Neuronal stem cell (in vitro differentiated cells): ENCODE measurements at regions not wholly inside any gene's neighbourhood (a gene's known extent, or its start where the extent isn't known, plus 50 kb on each side); places are given as distances from the start of the nearest gene placed in this dataset.

Source experiments
- DNase-seq: peaks from one replicate; pipeline ENCODE4 v3.0.0-alpha.2; 2013; ENCODE audit warnings: low spot score
- H2AFZ ChIP-seq: one replicate; pipeline ENCODE4 v1.6.1; 2013; ENCODE audit warnings: mild to moderate bottlenecking, low read length, inconsistent platforms
- H2AK5ac ChIP-seq: 2 replicates; pipeline ENCODE4 v1.6.1; 2013; ENCODE audit warnings: low read depth, mild to moderate bottlenecking, inconsistent platforms, low read length, moderate library complexity, mixed read lengths
- H2BK120ac ChIP-seq: 2 replicates; pipeline ENCODE4 v1.6.1; 2013; ENCODE audit warnings: low read depth, mild to moderate bottlenecking, inconsistent platforms, low read length, moderate library complexity, mixed read lengths
- H2BK12ac ChIP-seq: one replicate; pipeline ENCODE4 v1.6.1; 2013; ENCODE audit warnings: low read length, inconsistent platforms
- H2BK15ac ChIP-seq: 2 replicates; pipeline ENCODE4 v1.6.1; 2013; ENCODE audit warnings: mild to moderate bottlenecking, low read length, inconsistent platforms, mixed read lengths
- H2BK5ac ChIP-seq: one replicate; pipeline ENCODE4 v1.6.1; 2013; ENCODE audit warnings: inconsistent platforms, mild to moderate bottlenecking, low read length, moderate library complexity
- H3K14ac ChIP-seq: one replicate; pipeline ENCODE4 v1.6.1; 2013; ENCODE audit warnings: low read length, inconsistent platforms
- H3K18ac ChIP-seq: 2 replicates; pipeline ENCODE4 v1.6.1; 2013; ENCODE audit warnings: low read length, inconsistent platforms
- H3K23ac ChIP-seq: 2 replicates; pipeline ENCODE4 v1.6.1; 2013; ENCODE audit warnings: low read depth, mild to moderate bottlenecking, mixed read lengths, low read length, inconsistent platforms; ENCODE audit not compliant: poor library complexity
- H3K27ac ChIP-seq: replicated peaks from 3 replicates; pipeline ENCODE4 v1.5.1; 2013; ENCODE audit warnings: low read length, inconsistent platforms
- H3K27me3 ChIP-seq, 3 experiments: 2 replicates each; pipeline ENCODE4 v1.6.1; 2013; ENCODE audit warnings: low read length in 3 of 3, mild to moderate bottlenecking in 2 of 3, inconsistent platforms in 1 of 3, low read depth in 1 of 3, mixed read lengths in 1 of 3, moderate library complexity in 1 of 3; ENCODE audit not compliant: control insufficient read depth in 3 of 3, insufficient read depth in 3 of 3
- H3K36me3 ChIP-seq, 2 donors: replicated peaks in 1 of 2; 2 replicates each; pipeline ENCODE4 v1.6.1; 2013; ENCODE audit warnings: low read length in 2 of 2; ENCODE audit not compliant: control insufficient read depth in 2 of 2, insufficient read depth in 2 of 2
- H3K4ac ChIP-seq: 2 replicates; pipeline ENCODE4 v1.6.1; 2013; ENCODE audit warnings: inconsistent platforms, mild to moderate bottlenecking, low read length, moderate library complexity
- H3K4me1 ChIP-seq, 2 donors: 1 replicate in 1 of 2; 2 replicates in 1 of 2; pipeline ENCODE4 v1.6.1; 2013; ENCODE audit warnings: low read length in 2 of 2, low read depth in 1 of 2; ENCODE audit not compliant: control insufficient read depth in 2 of 2, insufficient read depth in 1 of 2
- H3K4me2 ChIP-seq: one replicate; pipeline ENCODE4 v1.6.1; 2013; ENCODE audit warnings: mild to moderate bottlenecking, low read length, inconsistent platforms; ENCODE audit not compliant: insufficient read depth, poor library complexity, severe bottlenecking
- H3K4me3 ChIP-seq, 2 donors: 2 replicates each; pipeline ENCODE4 v1.5.1; 2013; ENCODE audit warnings: low read length in 2 of 2, mild to moderate bottlenecking in 2 of 2, inconsistent platforms in 1 of 2, moderate library complexity in 1 of 2
- H3K79me1 ChIP-seq: one replicate; pipeline ENCODE4 v1.6.1; 2013; ENCODE audit warnings: low read depth, mild to moderate bottlenecking, inconsistent platforms, low read length, moderate library complexity
- H3K9ac ChIP-seq: one replicate; pipeline ENCODE4 v1.6.1; 2013; ENCODE audit warnings: mild to moderate bottlenecking, low read depth, low read length, inconsistent platforms; ENCODE audit not compliant: poor library complexity
- H3K9me3 ChIP-seq, 2 donors: replicated peaks in 1 of 2; 2 replicates each; pipeline versions ENCODE3 to v1.6.1; 2013; ENCODE audit warnings: low read length in 2 of 2, mild to moderate bottlenecking in 2 of 2, inconsistent platforms in 1 of 2, low read depth in 1 of 2, mixed read lengths in 1 of 2, moderate library complexity in 1 of 2; ENCODE audit not compliant: control insufficient read depth in 2 of 2, insufficient read depth in 1 of 2
- H4K8ac ChIP-seq: one replicate; pipeline ENCODE4 v1.6.1; 2013; ENCODE audit warnings: low read depth, mild to moderate bottlenecking, inconsistent platforms, low read length, moderate library complexity
- H4K91ac ChIP-seq: one replicate; pipeline ENCODE4 v1.6.1; 2013; ENCODE audit warnings: low read length, low read depth, mild to moderate bottlenecking, inconsistent platforms; ENCODE audit not compliant: poor library complexity
- WGBS, 2 donors: extraction: QIAGEN DNeasy Blood & Tissue Kit; methylation state at CpG; one replicate each; pipeline ENCODE4 v1.1.7; 2013; ENCODE audit warnings: missing lambda C conversion rate in 2 of 2, mixed read lengths in 1 of 2; ENCODE audit not compliant: insufficient read length in 2 of 2, insufficient replicate concordance in 1 of 2; ENCODE audit errors: extremely low coverage in 2 of 2; 5-methylcytosine and 5-hydroxymethylcytosine counted together

DNA sequence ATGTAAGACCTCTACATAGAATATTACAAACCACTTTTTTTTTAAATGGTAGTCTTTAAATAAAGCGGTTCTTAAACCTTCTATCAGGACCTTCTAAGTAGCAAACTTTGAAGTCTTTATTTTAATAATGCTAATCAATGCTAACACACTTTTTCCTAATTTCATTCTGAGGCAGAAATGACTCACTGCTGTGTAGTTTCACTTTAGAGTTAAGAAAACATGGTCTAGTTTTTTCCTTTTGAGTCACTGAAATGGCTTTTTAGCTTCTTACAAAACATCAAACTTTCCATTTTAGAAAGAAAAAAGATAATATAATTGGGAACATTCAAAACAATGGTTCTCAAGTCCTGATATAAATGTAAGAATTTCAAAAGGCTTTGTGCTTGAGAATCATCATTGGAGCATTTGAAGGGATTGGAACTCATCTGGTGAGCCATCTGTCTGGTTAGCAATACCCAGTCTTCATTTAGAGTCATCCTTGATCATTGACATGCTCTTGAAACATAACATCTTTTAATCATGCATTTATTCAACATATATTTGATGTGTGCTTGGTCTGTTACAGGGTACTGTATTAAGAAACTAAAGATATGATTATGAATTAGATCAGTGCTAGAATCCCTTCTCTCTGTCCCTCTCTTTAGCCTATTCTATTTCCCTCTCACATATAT, 258.3 kb upstream of the MON1B start:
- no peak overlapping the region for H3K9ac ChIP-seq
- no peaks in the 10 kb centered on the region for H3K4me1 ChIP-seq
- H2AFZ ChIP-seq, result no peak overlapping the region
- no peaks in the 10 kb centered on the region for H3K27me3 ChIP-seq
- no peaks in the 10 kb centered on the region for H3K79me1 ChIP-seq
- no peak overlapping the region for H4K8ac ChIP-seq
- no peak overlapping the region for H2BK120ac ChIP-seq
- no peaks in the 10 kb centered on the region for H3K36me3 ChIP-seq
- no peak overlapping the region for H3K4me2 ChIP-seq
- no peak overlapping the region for H3K4ac ChIP-seq
- no peak overlapping the region for H4K91ac ChIP-seq
- no peak overlapping the region for H2BK15ac ChIP-seq
- no peak overlapping the region for H3K14ac ChIP-seq
- H2AK5ac ChIP-seq, result no peak overlapping the region
- H3K18ac ChIP-seq, result no peak overlapping the region
- no peak overlapping the region for H2BK5ac ChIP-seq
- H3K23ac ChIP-seq, result no peak overlapping the region
- no peak for DNase-seq
- no CpG with 5 or more reads among the region's 1 CpG for WGBS, 2 donors
- no peak overlapping the region for H3K27ac ChIP-seq
- H3K4me3 ChIP-seq, result no peak overlapping the region
- H3K9me3 ChIP-seq, result peaks cover 0 to 2% of the 10 kb centered on the region in 2 donors
- H2BK12ac ChIP-seq, result no peak overlapping the region

DNA sequence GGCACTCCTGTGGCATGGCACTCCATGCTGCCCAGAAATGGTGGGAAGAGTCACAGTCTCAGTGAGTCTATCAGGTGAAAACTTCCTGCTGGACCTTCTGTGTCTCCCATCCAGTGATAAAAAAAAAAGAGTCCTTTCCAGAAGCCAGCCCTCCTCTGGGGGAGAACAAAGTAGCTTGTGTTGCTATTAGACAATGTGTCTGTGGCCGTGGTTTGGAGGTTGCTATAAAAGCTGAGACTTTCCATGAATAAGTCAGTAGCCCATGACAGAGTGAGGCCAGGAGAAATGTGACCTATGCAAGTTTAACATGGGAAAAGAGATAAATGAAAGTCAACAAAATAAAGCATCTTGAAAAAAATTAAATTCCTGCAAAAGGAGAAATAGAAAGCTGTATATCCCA, 250.7 kb upstream of the MON1B start:
- Histone ChIP-seq H3K27me3 (no peaks in the 10 kb centered on the region), H3K36me3 (no peaks in the 10 kb centered on the region)
- WGBS, 2 donors, result no CpG with 5 or more reads among the region's 1 CpG

DNA sequence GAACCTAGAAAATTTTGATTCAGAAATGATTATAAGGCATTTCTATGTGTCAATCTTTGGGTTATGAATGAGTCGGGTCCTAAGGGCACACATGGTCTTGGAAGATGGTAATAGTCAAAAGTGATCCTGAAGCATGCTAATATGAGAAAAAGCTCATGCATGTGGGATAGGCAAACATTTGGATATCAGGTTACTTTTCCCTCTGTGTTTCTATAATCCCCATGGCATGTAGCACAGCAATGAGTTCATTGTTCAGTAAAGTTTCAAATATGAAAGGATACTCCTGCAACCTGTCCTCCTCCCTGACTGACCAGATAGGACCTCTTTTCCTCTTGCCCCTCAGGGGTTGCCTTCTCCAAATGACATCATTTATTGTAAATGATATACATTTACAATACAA, 249.9 kb upstream of the MON1B start:
- Histone ChIP-seq H3K4me3 (no peak overlapping the region), H2BK120ac (no peak overlapping the region), H2BK5ac (no peak overlapping the region), H3K79me1 (no peaks in the 10 kb centered on the region), H2AFZ (no peak overlapping the region), H3K27me3 (no peaks in the 10 kb centered on the region), H2AK5ac (no peak overlapping the region), H3K4me1 (peaks cover 0 to 2% of the 10 kb centered on the region in 2 donors), H3K9me3 (no peaks in the 10 kb centered on the region), H3K4ac (no peak overlapping the region), H4K91ac (no peak overlapping the region), H3K9ac (no peak overlapping the region), H3K23ac (no peak overlapping the region), H2BK12ac (no peak overlapping the region), H4K8ac (no peak overlapping the region), H2BK15ac (no peak overlapping the region), H3K4me2 (no peak overlapping the region), H3K18ac (no peak overlapping the region), H3K14ac (no peak overlapping the region), H3K36me3 (no peaks in the 10 kb centered on the region), H3K27ac (no peak overlapping the region)
- DNase-seq, result no peak
- no CpG with 5 or more reads among the region's 1 CpG for WGBS, 2 donors

More for the DNA sequence above, 250.7 kb upstream of the MON1B start:
- Histone ChIP-seq H3K4ac (no peak overlapping the region), H3K18ac (no peak overlapping the region), H3K14ac (no peak overlapping the region), H2BK12ac (no peak overlapping the region), H3K79me1 (no peaks in the 10 kb centered on the region), H3K27ac (no peak overlapping the region), H3K4me2 (no peak overlapping the region), H3K9me3 (no peaks in the 10 kb centered on the region), H3K9ac (no peak overlapping the region), H2AK5ac (no peak overlapping the region), H2AFZ (no peak overlapping the region), H4K8ac (no peak overlapping the region), H3K23ac (no peak overlapping the region), H4K91ac (no peak overlapping the region), H3K4me3 (no peak overlapping the region), H2BK5ac (no peak overlapping the region), H2BK15ac (no peak overlapping the region), H2BK120ac (no peak overlapping the region), H3K4me1 (peaks cover 0 to 2% of the 10 kb centered on the region in 2 donors)
- DNase-seq, result no peak

DNA sequence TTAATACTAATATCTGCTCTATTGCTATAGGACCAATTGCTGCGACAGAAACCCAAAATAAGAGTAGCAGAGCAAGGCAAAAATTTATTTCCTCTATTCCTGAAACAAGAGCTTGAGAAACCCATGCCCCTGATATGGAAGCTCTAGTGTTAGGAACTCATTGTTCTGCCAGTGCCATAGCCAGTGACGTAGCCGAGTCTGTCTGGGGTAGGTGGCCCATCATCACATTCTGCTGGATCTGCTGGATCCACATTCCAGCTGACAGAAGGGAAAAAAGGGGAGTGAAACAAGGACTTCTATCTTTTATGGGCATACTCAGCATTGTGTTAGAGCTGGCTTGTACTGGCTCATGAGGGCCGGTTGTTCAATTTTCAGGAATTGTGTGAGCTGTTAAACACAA, 248.9 kb upstream of the MON1B start:
- H2AFZ ChIP-seq, result no peak overlapping the region
- no peak overlapping the region for H3K9ac ChIP-seq
- H2BK15ac ChIP-seq, result no peak overlapping the region
- no peak overlapping the region for H2BK5ac ChIP-seq
- no peak overlapping the region for H2AK5ac ChIP-seq
- H3K14ac ChIP-seq, result no peak overlapping the region
- no peak overlapping the region for H3K4me2 ChIP-seq
- H3K27ac ChIP-seq, result no peak overlapping the region
- no peaks in the 10 kb centered on the region for H3K79me1 ChIP-seq
- H3K27me3 ChIP-seq, result no peaks in the 10 kb centered on the region
- no peak overlapping the region for H3K23ac ChIP-seq
- WGBS, 2 donors, result no CpG with 5 or more reads among the region's 4 CpGs
- H4K91ac ChIP-seq, result no peak overlapping the region
- no peak overlapping the region for H3K4me3 ChIP-seq
- no peak overlapping the region for H3K18ac ChIP-seq
- H4K8ac ChIP-seq, result no peak overlapping the region
- no peak for DNase-seq
- H3K9me3 ChIP-seq, result no peaks in the 10 kb centered on the region
- no peak overlapping the region for H2BK12ac ChIP-seq
- peaks cover 0 to 2% of the 10 kb centered on the region in 2 donors for H3K4me1 ChIP-seq
- no peak overlapping the region for H2BK120ac ChIP-seq
- no peaks in the 10 kb centered on the region for H3K36me3 ChIP-seq
- H3K4ac ChIP-seq, result no peak overlapping the region
